A172 (cell line): ENCODE measurements at regions not wholly inside any gene's neighbourhood (a gene's known extent, or its start where the extent isn't known, plus 50 kb on each side); places are given as distances from the start of the nearest gene placed in this dataset.
"Not testable (repeated sequence)": the region's sequence is repeated elsewhere in the genome, so short reads cannot be mapped to it uniquely, and the experiment has no call there.

ENCODE experiments used
- DNase-seq: peaks from one replicate; pipeline ENCODE4 v3.0.0-alpha.2; 2015; ENCODE audit warnings: low spot score

DNA sequence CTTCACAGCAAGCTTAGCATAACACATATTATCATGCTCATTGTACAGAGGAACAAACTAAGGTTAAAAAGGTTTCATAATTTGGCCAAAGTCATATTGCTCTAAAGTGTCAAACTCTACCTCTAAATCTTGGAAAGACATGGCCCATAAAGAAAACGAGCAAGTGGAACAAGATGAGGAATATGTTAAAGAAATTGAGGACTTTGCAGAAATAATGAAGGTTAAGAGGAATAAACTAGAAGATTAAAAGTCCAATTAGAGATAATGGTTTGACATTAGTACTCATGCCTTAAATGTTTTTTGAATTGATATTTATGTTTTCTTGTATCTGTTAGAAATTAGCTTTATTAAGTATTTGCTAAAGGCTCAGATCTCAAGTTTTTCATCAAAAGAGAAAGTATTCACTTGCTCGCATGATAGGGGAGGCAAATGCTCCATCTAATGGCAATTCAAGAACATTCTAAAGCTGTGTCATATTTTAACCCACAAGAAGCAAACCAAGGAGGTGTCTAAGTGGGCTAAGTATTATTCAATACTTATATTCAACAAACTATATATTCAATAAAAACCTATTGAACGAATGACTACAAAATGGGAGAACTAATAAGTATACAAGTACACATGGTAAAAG is 192.9 kb upstream of the SPTLC3 start:
- DNase-seq = no peak

DNA sequence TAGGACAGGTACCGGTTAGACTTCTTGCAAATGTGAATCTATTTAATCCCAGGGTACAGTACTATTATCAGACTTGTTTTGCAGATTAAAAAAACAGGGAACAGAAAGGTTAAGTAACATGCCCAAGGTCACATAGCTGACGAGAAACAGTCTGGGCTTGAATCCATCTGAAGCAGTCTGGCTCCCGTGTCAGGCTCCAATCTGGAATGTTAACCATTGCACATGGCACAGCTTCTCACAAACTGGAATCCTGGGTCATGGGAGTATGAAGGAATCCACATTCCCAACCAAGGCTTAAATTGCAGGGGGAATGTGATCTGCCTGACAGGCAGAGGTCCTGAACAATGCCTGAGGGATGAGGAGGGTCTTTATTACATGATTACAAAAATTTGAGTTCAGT is 187.5 kb upstream of the SPTLC3 start:
- no peak for DNase-seq

DNA sequence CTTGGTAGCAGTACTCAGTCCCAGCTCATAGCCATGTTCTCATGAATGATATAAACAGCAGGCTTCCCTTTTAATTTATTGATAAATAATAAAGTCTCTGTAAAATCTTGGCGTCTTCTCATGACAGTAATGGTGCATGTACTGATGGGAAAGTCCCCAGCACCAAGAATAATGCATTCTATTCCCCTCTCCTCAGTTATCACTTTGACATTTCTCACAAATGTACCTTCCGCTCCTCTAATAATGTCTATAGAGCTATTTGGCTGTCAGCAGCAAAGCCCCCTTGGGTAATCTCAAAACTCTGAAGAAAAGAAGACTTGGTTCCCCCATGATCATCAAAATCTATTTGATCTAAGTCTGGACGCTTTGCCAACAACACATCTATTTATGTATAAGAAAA is 185.0 kb upstream of the SPTLC3 start:
- DNase-seq = no peak

DNA sequence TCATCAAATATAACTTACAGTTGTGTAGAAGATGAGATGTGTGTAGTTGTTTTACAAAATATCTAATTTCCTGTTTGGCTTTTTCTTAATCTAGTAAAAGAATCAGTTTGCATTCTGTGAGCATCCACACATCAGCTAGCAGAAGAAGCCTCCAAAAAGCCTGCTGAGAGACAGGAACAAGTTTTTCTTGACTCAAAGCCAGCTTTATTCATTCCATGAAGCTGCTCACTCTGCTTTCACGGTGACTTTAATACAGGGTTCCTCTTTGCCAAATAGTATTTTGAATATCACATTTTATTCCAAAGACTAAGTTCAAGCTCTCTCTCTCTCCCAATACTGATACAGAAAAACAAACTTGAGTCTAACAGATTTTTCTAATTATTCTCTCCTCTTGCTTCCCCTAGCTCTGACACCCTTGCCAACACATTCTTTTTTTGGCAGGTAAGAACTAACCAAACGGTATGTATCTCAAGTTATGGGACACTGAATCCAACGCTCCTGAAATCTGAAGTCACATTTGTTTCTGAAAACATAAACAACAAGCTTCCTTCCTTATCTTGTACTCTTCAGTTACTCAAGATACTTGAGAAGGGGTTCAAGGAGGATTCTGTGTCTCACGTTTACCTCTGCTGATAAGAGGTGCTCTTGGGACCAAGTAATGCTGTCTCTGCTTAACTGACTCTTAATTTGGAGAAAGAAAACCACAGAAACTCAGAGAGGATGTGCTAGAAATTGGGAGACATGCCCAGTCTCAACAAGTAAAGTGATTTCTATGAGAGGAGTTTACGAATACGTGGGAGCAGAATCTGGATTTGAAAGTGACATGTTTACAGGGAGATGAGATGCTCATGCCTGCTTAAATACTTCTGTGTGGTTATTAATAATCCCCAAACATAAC is 184.2 kb upstream of the SPTLC3 start:
- no peak for DNase-seq

DNA sequence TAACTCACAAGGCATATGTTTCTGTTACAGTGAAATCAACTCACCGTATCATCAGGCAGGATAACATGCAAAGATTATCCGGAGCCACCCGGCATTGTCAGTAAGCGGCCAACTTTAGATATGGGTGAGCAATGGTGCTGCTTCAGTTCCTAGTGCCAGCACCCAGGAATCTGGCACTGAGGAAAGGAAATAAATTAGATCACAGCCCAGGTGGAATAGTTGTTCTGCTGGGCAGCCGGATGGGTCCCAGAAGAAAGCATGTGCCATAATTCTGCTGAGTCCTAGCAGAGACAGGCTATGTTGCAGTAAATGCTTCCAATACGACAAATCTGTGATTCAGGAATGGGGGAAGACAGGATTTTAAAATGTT is 183.6 kb upstream of the SPTLC3 start:
- DNase-seq = no peak

DNA sequence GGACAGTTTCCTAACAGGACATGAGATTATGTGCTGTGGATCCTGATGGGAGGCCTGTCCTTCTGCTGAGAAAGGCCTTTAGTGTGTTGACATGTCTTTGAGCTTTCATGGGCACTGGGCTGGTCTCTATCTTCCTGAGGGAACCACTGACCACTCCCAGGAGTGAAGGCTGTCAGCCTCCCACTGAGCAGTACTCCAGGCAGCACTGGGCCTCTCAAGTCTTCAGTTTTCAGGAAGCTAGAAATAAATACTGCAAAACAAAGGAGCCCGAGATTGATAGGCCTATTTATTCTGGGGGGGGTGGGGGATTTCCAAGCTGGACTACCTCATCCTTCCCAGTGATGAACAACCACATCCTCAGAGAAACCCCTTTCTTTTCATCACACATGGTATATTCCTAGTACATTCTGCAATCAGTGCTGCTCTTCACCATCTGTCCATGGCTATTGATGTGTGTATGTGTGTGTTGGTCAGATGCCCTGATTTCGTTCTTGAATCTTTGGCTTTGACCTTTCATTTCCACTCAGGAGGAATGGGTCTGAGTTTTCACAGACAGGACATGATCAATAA is 180.9 kb upstream of the SPTLC3 start:
- no peak for DNase-seq

DNA sequence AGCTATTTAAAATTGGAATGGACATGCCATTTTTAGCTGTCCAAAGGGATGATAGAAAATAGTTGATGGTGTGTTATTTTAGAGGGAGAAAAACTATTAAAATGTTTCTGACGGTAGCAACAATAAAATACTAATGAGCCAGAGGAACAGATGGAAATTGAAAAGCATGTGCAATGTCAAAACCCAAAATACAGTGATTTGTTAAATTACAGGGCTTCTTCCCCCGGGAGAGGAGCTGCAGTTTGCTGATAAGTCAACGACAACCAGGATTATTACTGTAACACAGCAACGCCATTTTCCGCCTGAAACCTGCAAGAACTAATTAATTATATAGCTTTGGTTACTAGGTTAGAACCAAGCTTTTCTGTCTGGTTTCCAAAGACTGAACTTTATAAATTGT is 179.6 kb upstream of the SPTLC3 start:
- no peak for DNase-seq

DNA sequence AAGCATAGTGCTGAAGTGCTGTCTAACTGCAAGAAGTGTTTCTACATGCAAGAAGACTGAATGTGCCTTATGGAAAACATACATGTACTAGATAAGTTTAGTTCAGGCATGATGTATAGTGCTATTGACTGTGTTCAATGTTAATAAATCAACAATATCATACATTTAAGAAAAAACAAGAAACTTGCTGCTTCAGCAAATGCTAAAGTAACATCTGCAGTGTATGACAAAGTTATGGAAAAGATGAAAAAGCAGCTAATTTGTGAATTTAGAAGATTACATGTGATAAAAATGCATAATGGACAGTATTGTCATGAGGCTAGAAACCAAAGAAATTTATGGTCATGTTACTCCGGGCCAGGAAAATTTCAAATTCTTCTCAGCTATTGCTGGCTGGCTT is 174.9 kb upstream of the SPTLC3 start:
- DNase-seq = no peak

DNA sequence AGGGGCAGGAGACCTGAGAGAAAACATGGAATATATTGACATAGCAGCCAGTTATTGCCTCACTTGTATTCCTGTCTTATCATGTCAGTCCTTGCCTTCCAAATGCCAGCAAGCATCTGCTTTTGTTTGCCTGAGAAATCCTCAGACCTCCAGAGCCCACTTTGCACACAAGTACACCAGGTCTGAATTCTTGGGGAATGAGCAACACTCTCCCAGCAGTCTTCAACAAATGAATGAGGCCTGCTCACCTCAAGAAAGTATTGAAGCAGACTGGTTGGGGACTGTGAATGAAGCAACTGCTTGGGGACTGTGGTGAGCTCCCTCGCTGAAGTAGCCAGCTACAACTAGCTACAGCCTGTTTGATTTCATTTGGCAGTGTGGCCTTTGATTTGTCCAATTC is 172.8 kb upstream of the SPTLC3 start:
- DNase-seq = no peak

DNA sequence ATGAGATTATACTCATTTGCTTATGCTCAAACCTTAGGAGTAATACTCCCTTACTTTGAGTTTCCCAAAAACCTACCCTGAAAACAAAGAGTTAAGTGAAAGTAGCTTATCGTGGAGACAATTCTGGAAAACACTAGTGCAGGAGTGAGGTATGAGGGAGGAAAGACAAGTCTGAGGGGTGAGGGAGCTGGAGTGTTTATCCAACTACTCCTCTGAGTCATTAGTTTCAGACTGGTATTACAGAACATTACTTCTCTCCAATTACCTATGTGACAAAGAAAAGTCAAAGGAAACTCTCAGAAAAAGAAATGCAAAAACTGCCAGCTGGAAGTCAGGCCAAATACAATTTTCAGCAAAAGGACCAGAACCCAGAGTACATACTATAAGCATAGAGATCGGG is 171.1 kb upstream of the SPTLC3 start:
- DNase-seq = no peak

DNA sequence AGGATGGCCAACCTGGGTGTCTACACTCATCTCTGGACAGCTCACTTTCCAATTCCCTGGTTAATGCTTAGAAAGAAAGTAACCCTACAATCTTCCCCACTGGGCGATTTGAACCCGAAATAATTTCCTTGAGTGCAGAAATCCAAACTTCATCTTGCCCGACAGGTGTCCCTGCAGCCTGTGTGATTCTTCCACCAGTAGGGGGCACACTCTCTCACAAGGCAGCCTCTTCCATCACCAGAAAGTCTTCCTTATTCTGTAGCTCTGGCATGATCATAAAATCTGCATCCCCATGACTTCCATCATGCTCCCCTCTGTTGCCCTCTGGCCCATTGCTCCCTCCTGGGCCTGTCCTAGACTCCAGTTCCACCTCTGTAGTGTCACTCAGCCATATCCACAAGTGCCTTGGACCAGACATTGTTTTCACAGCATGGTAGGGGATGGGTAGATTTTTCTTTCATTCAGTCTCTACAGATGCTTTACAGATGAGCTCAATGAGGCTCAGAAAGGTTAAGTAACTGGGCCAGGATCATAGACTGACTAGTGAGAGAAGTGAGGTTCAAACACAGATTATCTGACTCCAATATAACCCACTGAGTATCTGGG is 170.4 kb upstream of the SPTLC3 start:
- DNase-seq = no peak

DNA sequence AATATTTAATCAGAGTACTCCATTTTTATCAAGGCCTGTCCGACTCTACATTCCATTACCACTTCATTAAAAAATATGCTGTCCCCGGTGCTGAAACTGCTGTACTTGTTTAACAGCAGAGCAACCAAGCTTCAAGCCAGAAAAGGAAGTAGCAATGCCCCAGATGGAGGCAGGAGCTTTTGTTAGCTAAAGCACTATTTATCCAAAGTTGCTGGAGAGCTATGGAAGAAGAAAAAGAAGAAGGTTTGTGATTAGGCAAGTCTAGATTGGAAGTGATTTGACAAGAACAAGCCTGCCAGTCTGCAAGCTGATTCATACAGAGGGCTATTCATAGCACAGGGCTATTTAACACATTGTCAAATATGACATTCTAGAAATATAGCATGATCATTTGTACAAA is 160.9 kb upstream of the SPTLC3 start:
- peak; percentile 2 for DNase-seq

DNA sequence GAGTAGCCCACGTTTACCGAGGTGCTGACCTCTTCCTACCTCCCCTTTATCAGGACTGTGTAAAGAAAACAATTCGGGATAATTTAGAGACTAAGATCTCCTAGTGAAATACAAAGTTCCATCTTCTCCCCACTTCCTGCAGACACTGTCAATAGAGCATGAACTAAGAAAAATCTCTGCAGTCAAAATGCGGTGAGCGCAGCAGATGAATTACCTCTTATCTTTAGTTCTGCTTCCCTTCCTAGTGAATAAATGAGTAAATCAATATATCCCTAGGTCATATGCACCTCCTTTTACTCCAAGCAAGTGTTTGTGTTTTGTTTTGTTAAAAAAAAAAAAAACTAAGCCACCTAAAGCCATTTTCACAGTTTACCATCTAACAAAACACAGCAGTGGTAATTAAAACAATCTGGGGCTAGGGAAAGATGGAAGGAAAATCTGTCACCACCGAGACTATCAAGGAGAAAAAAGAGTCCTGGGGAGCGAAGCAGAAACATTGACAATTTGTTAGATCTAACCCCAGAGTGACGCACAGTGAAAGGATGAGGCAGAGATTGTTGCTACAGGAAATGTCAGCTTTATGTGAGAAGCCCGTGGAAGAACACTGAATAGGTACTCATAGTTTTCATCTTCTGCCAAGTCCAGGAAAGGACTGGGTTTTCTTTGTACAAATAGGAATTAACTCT is 159.4 kb upstream of the SPTLC3 start:
- DNase-seq = no peak

DNA sequence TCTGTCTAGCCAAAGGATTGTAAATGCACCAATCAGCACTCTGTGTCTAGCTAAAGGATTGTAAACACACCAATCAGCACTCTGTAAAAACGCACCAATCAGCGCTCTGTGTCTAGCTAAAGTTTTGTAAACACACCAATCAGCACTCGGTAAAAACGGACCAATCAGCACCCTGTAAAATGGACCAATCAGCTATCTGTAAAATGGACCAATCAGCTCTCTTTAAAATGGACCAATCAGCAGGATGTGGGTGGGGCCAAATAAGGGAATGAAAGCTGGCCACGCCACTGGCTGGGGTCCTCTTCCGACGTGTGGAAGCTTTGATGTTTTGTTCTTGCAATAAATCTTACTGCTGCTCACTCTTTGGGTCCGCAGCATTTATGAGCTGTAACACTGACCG is 151.1 kb upstream of the SPTLC3 start:
- not testable (repeated sequence) for DNase-seq

DNA sequence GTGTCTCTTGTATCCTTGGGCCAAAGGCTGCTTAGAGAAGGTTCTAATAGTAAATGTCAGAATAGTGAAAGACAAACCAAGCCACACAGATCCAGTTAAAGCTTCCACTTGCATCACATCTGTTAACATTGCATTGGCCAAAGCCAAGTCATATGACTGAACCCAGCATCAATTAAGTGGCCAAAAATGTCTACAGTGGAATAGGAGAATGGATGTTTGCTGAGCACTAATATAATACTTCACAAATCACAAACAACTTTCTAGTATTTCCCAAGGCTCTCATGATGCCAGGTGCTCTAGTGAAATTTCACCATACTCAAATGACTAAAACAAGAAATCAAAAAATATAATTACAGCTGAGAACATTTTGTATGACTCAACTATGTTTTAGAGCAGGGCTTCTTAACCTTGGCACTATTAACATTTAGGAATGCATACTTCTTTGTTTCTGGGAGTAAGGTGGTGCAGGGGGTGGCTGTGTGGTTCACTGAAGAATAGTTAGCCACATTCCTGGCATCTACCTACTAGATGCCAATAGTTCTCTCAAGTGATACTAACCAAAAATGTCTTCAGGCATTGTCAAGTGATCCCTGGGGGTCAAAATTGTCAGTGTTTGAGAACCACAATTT is 148.0 kb upstream of the SPTLC3 start:
- no peak for DNase-seq

DNA sequence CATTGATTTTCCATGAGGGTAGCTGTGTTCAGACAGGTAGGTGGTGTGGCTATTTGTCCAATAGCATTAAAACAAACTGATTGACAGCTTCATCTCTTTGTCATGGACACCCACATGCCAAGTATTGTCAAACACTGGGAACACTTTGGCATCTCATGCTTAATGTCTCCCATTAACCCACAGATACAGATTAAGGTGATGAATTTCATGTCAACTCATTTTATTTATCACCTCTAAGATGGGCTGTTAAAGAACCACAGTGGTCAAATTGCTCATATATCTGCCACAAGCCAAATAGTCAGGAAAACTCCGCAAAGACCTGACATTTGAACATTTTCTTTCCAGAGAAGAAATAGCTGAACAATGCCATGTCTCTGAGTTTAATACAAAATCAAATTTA is 139.1 kb upstream of the SPTLC3 start:
- no peak for DNase-seq

DNA sequence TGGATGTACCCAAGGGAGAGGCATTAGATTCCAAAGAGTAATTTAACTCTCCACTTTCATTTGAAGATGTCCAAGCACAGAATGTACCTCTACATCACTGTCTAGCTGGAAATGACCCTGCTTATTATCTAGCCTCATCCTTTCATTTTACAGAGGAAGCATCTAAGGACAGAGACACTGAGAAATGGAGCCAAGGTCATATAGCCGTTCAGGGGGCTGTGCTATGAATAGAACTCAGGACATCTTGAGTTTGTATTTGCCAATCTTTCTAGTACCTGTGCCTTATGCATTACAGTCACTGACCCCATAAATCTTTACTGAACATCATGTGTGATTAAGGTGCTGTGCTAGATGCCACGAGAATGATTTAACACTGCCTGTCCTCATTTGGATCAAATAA is 138.2 kb upstream of the SPTLC3 start:
- DNase-seq = no peak

DNA sequence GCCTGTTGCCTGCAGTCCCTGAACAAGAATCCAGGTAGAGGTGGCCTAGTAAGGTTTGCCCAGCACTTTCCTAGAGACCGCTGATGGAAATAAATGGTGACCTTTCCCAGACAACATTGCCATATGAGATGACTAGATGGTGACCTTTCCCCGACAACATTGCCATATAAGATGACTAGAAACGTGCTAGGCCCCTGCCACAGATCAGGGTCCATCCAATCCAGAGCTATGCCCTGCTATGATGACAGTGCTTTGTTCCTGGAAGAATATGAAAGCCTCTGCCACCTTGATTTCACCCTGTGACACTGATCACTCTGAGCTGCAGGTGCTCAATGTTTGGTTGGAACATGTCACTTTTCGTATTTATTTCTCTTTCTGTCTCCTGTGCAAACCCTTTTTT is 133.8 kb upstream of the SPTLC3 start:
- no peak for DNase-seq

DNA sequence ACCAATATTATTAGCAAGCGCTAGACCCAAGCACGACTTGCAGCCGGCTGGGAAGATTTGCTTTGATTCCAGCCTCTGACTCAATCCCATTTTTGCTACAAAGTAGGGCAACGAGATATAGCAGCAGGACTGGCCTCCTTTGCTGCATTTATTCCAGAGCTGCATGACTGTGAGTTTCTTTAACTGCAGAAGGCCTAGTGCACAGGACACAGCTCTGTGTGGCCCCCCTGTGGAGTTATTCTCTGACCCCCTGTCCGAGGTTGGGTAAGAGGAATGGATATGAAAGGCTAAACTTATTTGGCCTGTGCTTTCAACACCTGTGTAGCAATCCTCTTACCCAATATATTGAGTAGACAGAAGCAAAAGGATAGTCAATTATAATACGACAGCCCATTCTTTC is 133.3 kb upstream of the SPTLC3 start:
- no peak for DNase-seq

DNA sequence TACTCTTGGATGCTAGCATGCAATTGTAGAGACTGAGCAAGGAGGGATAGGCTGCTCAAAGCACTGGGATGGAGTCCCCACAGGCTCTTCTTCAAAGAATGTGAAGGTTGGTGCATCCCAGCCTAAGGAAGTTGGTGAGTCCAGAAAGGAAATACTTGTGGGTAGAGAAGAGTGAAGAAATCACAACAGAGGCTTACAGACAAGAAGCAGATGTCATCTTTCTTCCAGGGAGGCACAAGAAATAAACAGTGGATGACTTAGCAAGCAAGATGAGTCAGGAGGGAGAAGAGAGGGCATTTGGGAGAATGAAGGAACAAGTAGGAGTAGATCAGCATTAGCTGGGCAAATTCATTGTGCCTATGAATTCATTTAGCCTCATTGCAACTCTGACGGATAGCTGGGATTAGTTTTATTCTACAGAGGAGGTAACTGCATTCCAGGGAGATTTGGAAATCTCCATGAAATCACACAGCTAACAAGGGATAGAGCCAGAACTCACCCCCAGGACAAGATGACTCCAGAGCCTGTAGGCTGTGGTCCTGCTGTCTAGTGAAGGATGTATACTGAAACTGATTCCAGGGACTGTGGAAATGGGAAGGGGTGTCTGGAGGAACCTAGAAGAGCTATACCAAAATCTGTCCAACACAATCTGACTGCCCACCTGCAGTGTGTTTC is 125.8 kb upstream of the SPTLC3 start:
- DNase-seq = no peak

DNA sequence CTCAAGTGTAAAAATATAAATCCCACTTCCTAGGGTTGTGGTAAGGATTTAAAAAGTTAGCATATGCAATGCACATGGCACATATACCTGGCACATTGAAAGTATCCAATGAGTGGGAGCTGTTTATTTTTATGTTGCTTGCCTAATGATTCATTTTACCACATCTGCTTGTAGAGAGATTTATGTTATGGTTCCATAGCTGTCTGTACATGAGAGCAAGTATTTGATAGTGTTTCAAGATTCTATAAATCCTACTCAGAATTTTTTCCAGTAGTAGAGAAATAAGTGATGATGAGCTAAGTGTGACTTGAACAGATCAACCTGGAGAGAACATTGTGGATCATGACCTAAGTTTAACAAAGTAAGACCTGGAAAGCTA is 125.3 kb upstream of the SPTLC3 start:
- DNase-seq = no peak
